Small intestine (tissue), 7 donors: ENCODE measurements at regions not wholly inside any gene's neighbourhood (a gene's known extent, or its start where the extent isn't known, plus 50 kb on each side); places are given as distances from the start of the nearest gene placed in this dataset.

Source experiments
- DNase-seq, 2 donors: peaks; one replicate each; pipeline versions ENCODE4 v3.0.0 to v3.0.0-alpha.2; 2013
- FAIRE-seq: peaks from 2 replicates; lab custom pipeline; 2012; peaks lifted over from hg19 to GRCh38; lab: Jason Lieb, UNC
- H3K27ac ChIP-seq, 3 donors: one replicate each; pipeline ENCODE4 v1.5.1; 2013; ENCODE audit warnings: low read length in 2 of 3, mild to moderate bottlenecking in 2 of 3, control low read depth in 1 of 3, inconsistent platforms in 1 of 3, low read depth in 1 of 3, moderate library complexity in 1 of 3
- H3K27me3 ChIP-seq, 3 donors: one replicate each; pipeline ENCODE4 v1.6.1; 2013; ENCODE audit warnings: low read length in 3 of 3, inconsistent platforms in 1 of 3; ENCODE audit not compliant: control insufficient read depth in 3 of 3, insufficient read depth in 3 of 3
- H3K36me3 ChIP-seq, 3 donors: one replicate each; pipeline ENCODE4 v1.6.1; 2013; ENCODE audit warnings: low read length in 3 of 3, inconsistent platforms in 1 of 3, low read depth in 1 of 3, mild to moderate bottlenecking in 1 of 3, moderate library complexity in 1 of 3; ENCODE audit not compliant: control insufficient read depth in 3 of 3, insufficient read depth in 2 of 3
- H3K4me1 ChIP-seq, 3 donors: one replicate each; pipeline ENCODE4 v1.6.1; 2013; ENCODE audit warnings: low read length in 2 of 3, inconsistent platforms in 1 of 3, low read depth in 1 of 3, mild to moderate bottlenecking in 1 of 3, moderate library complexity in 1 of 3; ENCODE audit not compliant: control insufficient read depth in 3 of 3, insufficient read depth in 2 of 3
- H3K4me3 ChIP-seq, 3 donors: one replicate each; pipeline ENCODE4 v1.5.1; 2013; ENCODE audit warnings: low read length in 3 of 3, control low read depth in 1 of 3, inconsistent platforms in 1 of 3, low read depth in 1 of 3, mild to moderate bottlenecking in 1 of 3, moderate library complexity in 1 of 3
- H3K9me3 ChIP-seq, 2 donors: one replicate each; pipeline ENCODE4 v1.6.1; 2013; ENCODE audit warnings: low read depth in 1 of 2, low read length in 1 of 2; ENCODE audit not compliant: control insufficient read depth in 2 of 2, insufficient read depth in 1 of 2
- WGBS, 3 donors: extraction: QIAGEN DNeasy Blood & Tissue Kit; methylation state at CpG; one replicate each; pipeline ENCODE4 v1.1.7; 2013; 5-methylcytosine and 5-hydroxymethylcytosine counted together
- donor health status: healthy with polysubstance abuse.
- donor health status: control.
- donor health status: control.
- donor health status: Bipolar disorder and iron deficiency.
- donor health status: healthy.

GRCh38 chr2:103459283-103459682, 697.5 kb downstream of the TMEM182 start:
- no peaks in the 10 kb centered on the region for H3K36me3 ChIP-seq
- WGBS, 3 donors: 9 to 31% (median 11%) methylated on average over 2 of the region's 2 CpGs

DNA sequence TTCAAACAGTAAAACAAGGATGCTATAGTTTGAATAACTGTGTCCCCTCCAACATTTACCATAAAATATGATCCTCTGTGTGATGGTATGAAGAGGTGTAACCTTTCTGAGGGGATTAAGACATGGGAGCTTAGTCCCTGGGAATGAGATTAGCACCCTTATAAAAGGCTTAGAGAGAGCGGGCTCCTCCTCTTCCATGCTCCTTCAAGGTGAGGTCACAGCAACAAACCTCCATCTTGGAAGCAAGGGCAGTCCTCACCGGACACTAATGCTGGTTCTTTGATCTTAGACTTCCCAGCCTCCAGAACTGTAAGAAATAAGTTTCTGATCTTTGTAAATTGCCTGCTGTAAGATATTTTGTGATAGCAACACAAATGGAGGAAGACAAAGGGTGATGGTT, 700.3 kb downstream of the TMEM182 start:
- Histone ChIP-seq H3K4me1 (no peaks in the 10 kb centered on the region), H3K9me3 (no peaks in the 10 kb centered on the region), H3K27me3 (no peaks in the 10 kb centered on the region), H3K36me3 (no peaks in the 10 kb centered on the region), H3K4me3 (no peak overlapping the region), H3K27ac (no peak overlapping the region)
- FAIRE-seq (no peak), DNase-seq (no peak)
- WGBS, 3 donors: 66 to 82% (median 77%) methylated on average over 2 of the region's 2 CpGs

More at GRCh38 chr2:103459283-103459682, 697.5 kb downstream of the TMEM182 start:
- DNase-seq: peak; percentile 1 to 2
- H3K4me1 ChIP-seq: no peaks in the 10 kb centered on the region
- H3K27ac ChIP-seq: no peak overlapping the region
- no peak for FAIRE-seq
- H3K4me3 ChIP-seq: no peak overlapping the region
- no peaks in the 10 kb centered on the region for H3K9me3 ChIP-seq
- H3K27me3 ChIP-seq: no peaks in the 10 kb centered on the region

DNA sequence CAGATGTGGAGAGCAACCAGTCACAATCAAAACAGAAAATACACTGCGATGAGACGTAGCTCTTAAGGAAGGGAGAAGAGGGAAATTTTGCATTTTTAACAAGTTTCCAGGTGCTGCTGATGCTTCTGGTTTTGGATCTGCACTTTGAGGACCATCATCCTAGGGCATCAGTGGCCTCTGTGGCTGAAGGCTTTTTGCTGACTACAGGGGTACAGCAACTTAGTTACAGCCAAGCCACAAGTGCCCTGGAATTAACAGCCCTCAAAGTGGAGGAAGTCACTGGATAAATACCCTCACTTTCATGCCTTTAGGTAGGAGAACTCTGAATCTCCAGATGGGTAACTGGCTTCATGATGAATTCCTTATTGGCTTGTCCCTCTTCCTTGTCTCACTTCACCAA, 700.9 kb downstream of the TMEM182 start:
- WGBS, 3 donors: 85 to 90% (median 89%) methylated on average over 2 of the region's 2 CpGs
- Histone ChIP-seq H3K4me3 (no peak overlapping the region), H3K36me3 (no peaks in the 10 kb centered on the region), H3K27ac (no peak overlapping the region), H3K27me3 (no peaks in the 10 kb centered on the region), H3K9me3 (no peaks in the 10 kb centered on the region), H3K4me1 (no peaks in the 10 kb centered on the region)
- no peak for DNase-seq
- FAIRE-seq: no peak

- no peaks in the 10 kb centered on the region for H3K9me3 ChIP-seq
- no peaks in the 10 kb centered on the region for H3K36me3 ChIP-seq
- no peak for DNase-seq
- H3K4me3 ChIP-seq: no peak overlapping the region
- H3K4me1 ChIP-seq: no peaks in the 10 kb centered on the region
- H3K27me3 ChIP-seq: no peaks in the 10 kb centered on the region
- FAIRE-seq: no peak
- no peak overlapping the region for H3K27ac ChIP-seq
- 68 to 76% (median 73%) methylated on average over 7 of the region's 7 CpGs for WGBS, 3 donors
These were observed 703.0 kb downstream of the TMEM182 start for GRCh38 chr2:103464831-103465230.

GRCh38 chr2:103469800-103470199, 708.0 kb downstream of the TMEM182 start:
- no peaks in the 10 kb centered on the region for H3K9me3 ChIP-seq
- DNase-seq (no peak), FAIRE-seq (no peak)
- H3K27me3 ChIP-seq: no peaks in the 10 kb centered on the region
- H3K4me3 ChIP-seq: no peak overlapping the region
- no peaks in the 10 kb centered on the region for H3K36me3 ChIP-seq
- WGBS, 3 donors: 94 to 100% (median 96%) methylated on average over 1 of the region's 1 CpG
- H3K4me1 ChIP-seq: no peaks in the 10 kb centered on the region
- H3K27ac ChIP-seq: no peak overlapping the region

GRCh38 chr2:103484906-103485305, 723.1 kb downstream of the TMEM182 start:
- no peak overlapping the region for H3K4me3 ChIP-seq
- no peaks in the 10 kb centered on the region for H3K36me3 ChIP-seq
- H3K27me3 ChIP-seq: no peaks in the 10 kb centered on the region
- no peak overlapping the region for H3K27ac ChIP-seq
- DNase-seq (no peak), FAIRE-seq (no peak)
- 79 to 91% (median 89%) methylated on average over 1 of the region's 1 CpG for WGBS, 3 donors
- no peaks in the 10 kb centered on the region for H3K9me3 ChIP-seq
- no peaks in the 10 kb centered on the region for H3K4me1 ChIP-seq

DNA sequence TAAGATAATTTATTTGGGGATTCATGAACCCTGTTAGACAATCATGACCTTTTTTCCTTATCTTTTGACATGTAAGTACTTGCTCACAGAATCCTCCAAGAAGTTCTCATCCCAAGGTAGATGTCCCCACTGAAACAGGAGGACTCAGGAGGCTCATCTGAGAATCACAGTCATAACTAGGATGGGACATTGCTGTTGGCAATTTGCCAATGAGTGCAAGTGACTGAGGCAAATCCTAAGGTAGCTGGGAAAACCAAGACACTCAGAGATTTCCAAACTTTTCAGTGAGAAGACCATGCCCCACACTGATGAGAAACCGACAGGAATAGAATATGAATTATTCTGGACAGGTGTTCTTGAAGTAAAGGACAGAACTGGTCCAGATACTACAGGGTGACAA, 735.0 kb downstream of the TMEM182 start:
- Histone ChIP-seq H3K27ac (no peak overlapping the region), H3K27me3 (no peaks in the 10 kb centered on the region), H3K9me3 (no peaks in the 10 kb centered on the region), H3K4me1 (no peaks in the 10 kb centered on the region), H3K36me3 (no peaks in the 10 kb centered on the region), H3K4me3 (no peak overlapping the region)
- DNase-seq (no peak), FAIRE-seq (no peak)
- 62 to 75% (median 69%) methylated on average over 1 of the region's 1 CpG for WGBS, 3 donors

DNA sequence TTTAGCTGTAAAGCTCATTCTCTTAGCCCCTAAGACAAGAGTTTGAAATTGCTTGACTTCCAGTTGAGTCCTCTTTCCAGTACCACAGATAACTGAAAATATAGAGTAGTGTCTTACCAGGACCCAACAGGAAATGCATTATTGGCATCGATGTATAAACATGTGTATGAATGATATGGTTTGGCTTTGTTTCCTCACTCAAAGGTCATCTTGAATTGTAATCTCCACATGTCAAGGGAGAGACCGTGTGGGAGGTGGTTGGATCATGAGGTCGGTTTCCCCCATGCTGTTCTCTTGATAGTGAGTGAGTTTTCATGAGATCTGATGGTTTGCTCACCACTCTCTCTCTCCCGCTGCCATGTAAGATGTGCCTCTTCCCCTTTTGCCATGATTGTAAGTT, 745.0 kb downstream of the TMEM182 start:
- 62 to 71% (median 70%) methylated on average over 4 of the region's 4 CpGs for whole genome bisulfite sequencing, 3 donors
- FAIRE-seq: no peak
- Histone ChIP-seq H3K36me3 (no peaks in the 10 kb centered on the region), H3K4me3 (no peak overlapping the region), H3K27me3 (no peaks in the 10 kb centered on the region), H3K27ac (no peak overlapping the region), H3K4me1 (no peaks in the 10 kb centered on the region), H3K9me3 (no peaks in the 10 kb centered on the region)
- no peak for DNase-seq

DNA sequence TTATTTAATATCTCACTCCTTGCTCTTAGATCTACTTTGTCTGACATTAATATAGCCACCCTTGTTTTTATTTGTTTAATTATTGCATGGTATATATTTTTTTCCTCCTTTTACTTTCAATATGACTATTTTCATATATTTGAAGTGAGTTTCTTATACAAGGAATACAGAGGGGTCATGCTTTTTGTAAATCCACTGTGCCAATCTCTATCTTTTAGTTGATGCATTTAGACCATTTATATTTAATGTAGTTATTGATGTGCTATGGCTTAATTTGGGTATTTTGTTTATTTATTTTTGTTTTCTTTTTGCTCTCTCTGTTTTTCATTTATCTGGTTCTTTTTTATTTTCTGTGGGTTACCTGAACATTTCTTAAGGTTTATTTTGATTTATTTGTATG, 750.6 kb downstream of the TMEM182 start:
- H3K4me1 ChIP-seq: no peaks in the 10 kb centered on the region
- H3K36me3 ChIP-seq: no peaks in the 10 kb centered on the region
- H3K27me3 ChIP-seq: no peaks in the 10 kb centered on the region
- H3K9me3 ChIP-seq: no peaks in the 10 kb centered on the region
- H3K4me3 ChIP-seq: no peak overlapping the region
- FAIRE-seq (no peak), DNase-seq (no peak)
- no peak overlapping the region for H3K27ac ChIP-seq
